Activated naive CD4-positive, alpha-beta T cell treated with anti-CD3 and anti-CD28 coated beads, Interleukin-2, amount 10 ng/mL, durations not matched to agents 7 days and 5 days (primary cell): ENCODE measurements at regions not wholly inside any gene's neighbourhood (a gene's known extent, or its start where the extent isn't known, plus 50 kb on each side); places are given as distances from the start of the nearest gene placed in this dataset.

Experiments
- CTCF ChIA-PET: fragments of 350-600 bp; sonication (Branson Sonifier 250); formaldehyde crosslinking; loops from one replicate; lab custom pipeline; 2021; ENCODE audit warnings: antibody characterized with exemption; lab: Charles Lee
- DNase-seq: peaks from one replicate; pipeline ENCODE4 v3.0.0-alpha.2; 2020
- H3K27ac Mint-ChIP-seq: one replicate; pipeline ENCODE4 v1.8.0; 2021; ENCODE audit warnings: mild to moderate bottlenecking, moderate library complexity, mixed read lengths
- H3K27me3 Mint-ChIP-seq: one replicate; pipeline ENCODE4 v1.8.0; 2021; ENCODE audit warnings: mild to moderate bottlenecking, mixed read lengths
- H3K36me3 Mint-ChIP-seq: one replicate; pipeline ENCODE4 v1.8.0; 2021; ENCODE audit warnings: mixed read lengths
- H3K4me1 Mint-ChIP-seq: one replicate; pipeline ENCODE4 v1.8.0; 2021; ENCODE audit warnings: mixed read lengths
- H3K4me3 Mint-ChIP-seq: one replicate; pipeline ENCODE4 v1.8.0; 2021; ENCODE audit warnings: mild to moderate bottlenecking, moderate library complexity, mixed read lengths
- H3K9me3 Mint-ChIP-seq: one replicate; pipeline ENCODE4 v1.8.0; 2021; ENCODE audit warnings: mixed read lengths

DNA sequence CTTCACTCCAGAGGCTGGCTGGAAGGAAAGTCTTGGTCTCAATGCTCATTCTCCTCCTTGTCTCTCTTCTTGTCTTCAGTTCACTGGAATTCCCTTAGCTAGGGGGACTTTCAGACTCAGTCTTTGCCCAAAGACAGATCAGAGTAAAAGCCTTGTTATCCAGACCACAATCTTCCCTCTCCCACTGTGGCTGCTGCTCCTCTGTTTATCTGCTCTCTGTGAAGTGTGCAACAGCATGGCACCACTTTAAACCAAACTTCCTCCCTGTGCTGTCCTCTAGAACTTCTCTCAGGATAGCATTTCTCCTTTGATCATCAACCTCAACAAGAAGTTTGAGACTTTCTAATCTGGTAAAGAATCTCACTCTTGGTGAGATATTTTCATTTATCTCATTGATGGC, 530.1 kb upstream of the SLIT2 start:
- Mint-ChIP-seq H3K27ac (no peak overlapping the region), H3K4me3 (no peak overlapping the region), H3K4me1 (no peaks in the 10 kb centered on the region), H3K27me3 (no peaks in the 10 kb centered on the region), H3K36me3 (no peaks in the 10 kb centered on the region), H3K9me3 (peaks cover 12% of the 10 kb centered on the region)
- no peak for DNase-seq
- CTCF ChIA-PET = no interaction called here

DNA sequence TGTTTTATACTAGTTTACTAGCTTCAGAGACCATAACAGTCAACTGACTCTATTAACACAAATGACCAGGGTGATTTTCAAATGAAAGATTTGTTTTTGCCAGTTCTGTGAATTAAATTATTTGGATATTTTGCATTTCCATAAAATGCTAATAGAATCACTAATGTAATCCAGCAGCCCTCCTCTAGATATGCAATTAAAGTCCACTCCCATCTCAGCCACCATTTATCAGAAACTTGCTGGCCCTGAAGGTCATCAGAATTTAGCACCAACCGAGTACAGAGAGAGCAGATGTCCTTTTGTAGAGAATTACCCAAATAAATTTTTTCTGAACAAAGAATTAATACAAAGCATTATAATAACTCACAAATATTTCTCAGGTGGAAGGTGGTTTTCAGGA, 531.1 kb upstream of the SLIT2 start:
- no peaks in the 10 kb centered on the region for H3K36me3 Mint-ChIP-seq

DNA sequence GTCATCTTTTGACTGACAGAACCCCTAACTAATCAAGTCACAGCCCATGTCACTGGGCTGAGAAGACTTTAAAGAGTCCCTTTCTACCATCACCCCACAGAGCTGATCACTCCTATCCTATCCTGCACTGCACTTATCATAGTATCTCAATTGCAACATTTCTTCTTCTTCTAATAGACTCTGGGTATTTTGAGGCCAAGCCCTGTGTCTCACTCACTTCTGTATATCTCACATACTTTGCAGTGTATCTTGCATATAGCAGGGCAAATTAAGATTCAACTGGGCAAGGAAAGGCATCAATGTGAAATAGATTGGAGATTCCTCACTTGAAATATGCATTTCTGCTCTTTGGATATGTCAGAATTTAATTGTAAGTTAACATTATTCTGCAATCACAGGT, 531.5 kb upstream of the SLIT2 start:
- no peak overlapping the region for H3K4me3 Mint-ChIP-seq
- H3K4me1 Mint-ChIP-seq = no peaks in the 10 kb centered on the region
- H3K27ac Mint-ChIP-seq = no peak overlapping the region
- no peaks in the 10 kb centered on the region for H3K36me3 Mint-ChIP-seq
- no peak for DNase-seq
- H3K27me3 Mint-ChIP-seq = no peaks in the 10 kb centered on the region
- CTCF ChIA-PET = no interaction called here
- H3K9me3 Mint-ChIP-seq = peaks cover 12% of the 10 kb centered on the region

More for the DNA sequence above, 531.1 kb upstream of the SLIT2 start:
- no peak overlapping the region for H3K27ac Mint-ChIP-seq
- DNase-seq = no peak
- H3K4me1 Mint-ChIP-seq = no peaks in the 10 kb centered on the region
- no peak overlapping the region for H3K4me3 Mint-ChIP-seq
- H3K9me3 Mint-ChIP-seq = peaks cover 12% of the 10 kb centered on the region
- no peaks in the 10 kb centered on the region for H3K27me3 Mint-ChIP-seq
- CTCF ChIA-PET = no interaction called here

DNA sequence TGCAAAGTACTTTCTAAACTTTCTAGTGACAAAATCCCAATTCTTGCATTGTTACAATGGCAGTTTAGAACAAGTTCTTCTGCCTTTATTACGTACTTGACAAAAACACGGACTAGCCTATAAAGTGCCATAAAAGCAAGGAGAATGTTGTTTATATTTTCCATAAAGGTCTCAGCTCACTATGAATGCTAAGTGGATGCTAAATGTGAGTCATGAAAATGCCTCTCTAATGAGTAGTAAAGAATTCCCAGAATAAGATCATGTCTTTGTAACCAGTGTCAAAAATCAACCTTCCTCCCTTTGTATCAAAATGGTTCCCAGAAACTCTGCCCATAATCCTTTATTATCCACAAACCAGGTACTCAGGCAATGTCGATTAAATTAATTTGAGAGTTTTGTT, 539.8 kb upstream of the SLIT2 start:
- Mint-ChIP-seq H3K27me3 (no peaks in the 10 kb centered on the region), H3K4me1 (no peaks in the 10 kb centered on the region), H3K27ac (no peak overlapping the region), H3K36me3 (no peaks in the 10 kb centered on the region), H3K9me3 (peaks cover 14% of the 10 kb centered on the region), H3K4me3 (no peak overlapping the region)
- CTCF ChIA-PET = no interaction called here
- no peak for DNase-seq

DNA sequence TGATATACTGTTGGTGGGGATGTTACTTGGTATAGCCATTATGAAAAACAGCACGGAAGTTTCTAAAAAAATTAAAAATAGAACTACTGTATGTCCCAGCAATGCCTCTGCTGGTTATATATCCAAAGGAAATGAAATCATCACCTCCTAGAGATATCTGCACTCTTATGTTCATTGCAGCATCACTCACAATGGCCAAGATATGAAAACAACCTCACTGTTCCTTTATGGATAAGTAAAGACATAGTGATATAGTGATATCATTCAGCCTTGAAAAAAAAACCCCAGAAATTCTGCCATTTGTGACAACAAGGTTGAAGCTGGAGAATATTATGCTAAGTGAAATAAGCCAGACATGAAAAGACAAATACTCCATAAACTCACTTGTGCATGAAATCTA, 543.8 kb upstream of the SLIT2 start:
- H3K4me1 Mint-ChIP-seq = no peaks in the 10 kb centered on the region

DNA sequence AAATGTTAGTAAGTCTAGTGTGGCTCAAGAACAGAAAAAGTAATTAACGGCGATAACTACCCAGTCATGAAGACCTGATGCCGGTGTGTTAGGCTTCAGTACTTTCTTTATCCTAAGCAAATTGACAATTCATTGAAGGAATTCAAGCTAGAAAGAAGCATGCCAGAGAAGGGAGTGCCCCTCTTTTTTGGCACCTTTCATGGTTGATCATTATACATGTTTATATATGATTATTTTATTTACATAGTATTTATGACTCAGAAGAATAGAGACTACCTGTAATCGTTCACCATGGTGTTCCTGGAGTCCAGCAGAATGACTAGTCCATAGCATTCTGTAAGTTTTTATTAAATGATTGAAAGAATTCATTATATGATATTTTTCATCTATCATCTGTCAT, 548.3 kb upstream of the SLIT2 start:
- DNase-seq = no peak

More for the DNA sequence above, 543.8 kb upstream of the SLIT2 start:
- DNase-seq = no peak
- Mint-ChIP-seq H3K36me3 (no peaks in the 10 kb centered on the region), H3K27me3 (no peaks in the 10 kb centered on the region), H3K9me3 (peaks cover 9% of the 10 kb centered on the region), H3K27ac (no peak overlapping the region), H3K4me3 (no peak overlapping the region)
- CTCF ChIA-PET = no interaction called here

GRCh38 chr4:19700992-19701391, 550.7 kb upstream of the SLIT2 start:
- CTCF ChIA-PET = no interaction called here

More for the DNA sequence above, 548.3 kb upstream of the SLIT2 start:
- H3K9me3 Mint-ChIP-seq = peaks cover 6% of the 10 kb centered on the region
- H3K27ac Mint-ChIP-seq = no peak overlapping the region
- no peak overlapping the region for H3K4me3 Mint-ChIP-seq
- CTCF ChIA-PET = no interaction called here
- H3K4me1 Mint-ChIP-seq = no peaks in the 10 kb centered on the region
- no peaks in the 10 kb centered on the region for H3K27me3 Mint-ChIP-seq
- no peaks in the 10 kb centered on the region for H3K36me3 Mint-ChIP-seq

DNA sequence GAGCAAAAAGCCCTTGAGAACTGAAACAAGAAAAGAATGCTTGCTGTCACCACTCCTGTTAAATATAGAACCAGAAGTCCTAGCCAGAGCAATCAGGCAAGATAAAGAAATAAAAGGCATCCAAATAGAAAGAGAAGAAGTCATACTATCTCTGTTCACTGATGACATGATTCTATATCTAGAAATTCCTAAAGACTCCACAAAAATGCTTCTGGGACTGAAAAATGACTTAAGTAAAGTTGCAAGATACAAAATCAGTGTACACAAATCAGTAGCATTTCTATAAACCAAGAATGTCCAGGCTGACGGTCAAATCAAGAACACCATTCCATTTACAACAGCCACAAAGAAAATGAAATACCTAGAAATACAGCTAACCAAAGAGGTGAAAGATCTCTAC, 552.7 kb upstream of the SLIT2 start:
- Mint-ChIP-seq H3K4me3 (no peak overlapping the region), H3K27me3 (no peaks in the 10 kb centered on the region), H3K9me3 (peaks cover 4% of the 10 kb centered on the region), H3K27ac (no peak overlapping the region), H3K4me1 (no peaks in the 10 kb centered on the region), H3K36me3 (no peaks in the 10 kb centered on the region)
- DNase-seq = no peak
- CTCF ChIA-PET = no interaction called here

More at GRCh38 chr4:19700992-19701391, 550.7 kb upstream of the SLIT2 start:
- peaks cover 4% of the 10 kb centered on the region for H3K9me3 Mint-ChIP-seq
- H3K27me3 Mint-ChIP-seq = no peaks in the 10 kb centered on the region
- H3K36me3 Mint-ChIP-seq = no peaks in the 10 kb centered on the region
- no peak overlapping the region for H3K4me3 Mint-ChIP-seq
- H3K4me1 Mint-ChIP-seq = no peaks in the 10 kb centered on the region
- H3K27ac Mint-ChIP-seq = no peak overlapping the region
- no peak for DNase-seq

- Mint-ChIP-seq H3K4me3 (no peak overlapping the region), H3K36me3 (no peaks in the 10 kb centered on the region), H3K4me1 (no peaks in the 10 kb centered on the region), H3K27me3 (no peaks in the 10 kb centered on the region), H3K9me3 (no peaks in the 10 kb centered on the region), H3K27ac (no peak overlapping the region)
- CTCF ChIA-PET = no interaction called here
- DNase-seq = no peak
These were observed 556.9 kb upstream of the SLIT2 start for GRCh38 chr4:19694812-19695211.

DNA sequence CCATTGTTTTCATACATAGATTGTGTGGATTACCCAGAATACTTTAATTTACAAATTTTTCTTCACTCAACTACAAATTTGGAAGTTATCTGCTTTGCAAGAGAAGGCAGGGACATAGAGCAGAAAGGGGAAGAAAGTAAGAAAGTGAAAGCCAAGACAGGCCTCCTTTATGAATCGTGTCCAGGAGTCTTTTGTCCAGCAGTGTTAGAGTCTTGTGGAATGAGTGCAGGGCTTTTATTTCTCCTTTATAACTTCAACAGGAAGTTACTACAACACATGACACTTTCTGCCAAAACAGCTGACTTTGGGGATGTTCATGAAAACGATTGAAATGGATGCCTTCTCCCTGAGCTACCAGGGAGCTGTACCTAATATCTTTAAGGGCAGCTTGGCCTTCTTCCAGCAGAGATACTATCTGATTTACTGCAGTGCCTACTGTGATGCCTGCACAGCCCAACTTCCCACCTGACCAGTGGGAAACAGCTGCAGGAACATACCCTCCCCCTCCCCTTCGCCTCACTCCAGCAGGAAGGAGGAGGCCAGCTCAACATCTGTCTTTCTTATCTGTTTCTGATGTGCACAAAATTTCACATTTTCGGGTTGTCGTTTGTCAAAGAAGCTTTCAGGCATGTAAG, 557.7 kb upstream of the SLIT2 start:
- no peaks in the 10 kb centered on the region for H3K9me3 Mint-ChIP-seq
- DNase-seq = no peak
- no peaks in the 10 kb centered on the region for H3K27me3 Mint-ChIP-seq
- no peaks in the 10 kb centered on the region for H3K36me3 Mint-ChIP-seq
- no peak overlapping the region for H3K27ac Mint-ChIP-seq
- CTCF ChIA-PET = no interaction called here
- H3K4me1 Mint-ChIP-seq = no peaks in the 10 kb centered on the region
- no peak overlapping the region for H3K4me3 Mint-ChIP-seq

DNA sequence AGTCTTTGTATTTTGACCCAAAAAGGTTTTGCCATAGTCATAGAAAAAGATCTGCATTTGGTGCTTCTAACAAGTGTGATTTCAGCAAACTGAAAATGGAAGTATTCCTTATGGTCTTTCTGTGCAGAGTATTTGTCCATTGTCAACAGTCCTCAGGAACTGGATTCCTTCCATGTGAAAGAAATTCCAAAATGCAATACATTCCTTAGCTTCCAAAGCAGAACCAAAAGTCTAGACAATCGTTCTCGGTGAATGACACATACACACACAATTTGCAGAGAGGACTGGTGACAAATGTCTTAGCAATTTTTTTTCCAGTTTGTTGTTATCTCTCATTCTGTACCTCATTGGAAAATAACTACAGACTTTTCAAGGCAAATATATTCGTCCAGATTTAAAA, 562.2 kb upstream of the SLIT2 start:
- CTCF ChIA-PET = no interaction called here
- H3K4me1 Mint-ChIP-seq = no peaks in the 10 kb centered on the region
- DNase-seq = no peak
- no peaks in the 10 kb centered on the region for H3K36me3 Mint-ChIP-seq
- peaks cover 2% of the 10 kb centered on the region for H3K9me3 Mint-ChIP-seq
- H3K4me3 Mint-ChIP-seq = no peak overlapping the region
- no peaks in the 10 kb centered on the region for H3K27me3 Mint-ChIP-seq
- H3K27ac Mint-ChIP-seq = no peak overlapping the region

- no peaks in the 10 kb centered on the region for H3K4me1 Mint-ChIP-seq
- H3K27ac Mint-ChIP-seq = no peak overlapping the region
- H3K27me3 Mint-ChIP-seq = no peaks in the 10 kb centered on the region
- CTCF ChIA-PET = no interaction called here
- H3K4me3 Mint-ChIP-seq = no peak overlapping the region
- H3K9me3 Mint-ChIP-seq = peaks cover 8% of the 10 kb centered on the region
- no peaks in the 10 kb centered on the region for H3K36me3 Mint-ChIP-seq
- no peak for DNase-seq
These were observed 565.2 kb upstream of the SLIT2 start for GRCh38 chr4:19686456-19686855.

GRCh38 chr4:19684084-19684483, 567.6 kb upstream of the SLIT2 start:
- no peaks in the 10 kb centered on the region for H3K27me3 Mint-ChIP-seq
- DNase-seq = no peak
- CTCF ChIA-PET = no interaction called here
- H3K9me3 Mint-ChIP-seq = peaks cover 12% of the 10 kb centered on the region
- no peak overlapping the region for H3K27ac Mint-ChIP-seq
- H3K4me3 Mint-ChIP-seq = no peak overlapping the region
- H3K36me3 Mint-ChIP-seq = no peaks in the 10 kb centered on the region
- H3K4me1 Mint-ChIP-seq = no peaks in the 10 kb centered on the region

GRCh38 chr4:19683426-19683825, 568.3 kb upstream of the SLIT2 start:
- peaks cover 12% of the 10 kb centered on the region for H3K9me3 Mint-ChIP-seq
- H3K36me3 Mint-ChIP-seq = no peaks in the 10 kb centered on the region
- no peak overlapping the region for H3K4me3 Mint-ChIP-seq
- CTCF ChIA-PET = no interaction called here
- H3K27ac Mint-ChIP-seq = no peak overlapping the region
- H3K27me3 Mint-ChIP-seq = no peaks in the 10 kb centered on the region
- H3K4me1 Mint-ChIP-seq = no peaks in the 10 kb centered on the region
- no peak for DNase-seq

DNA sequence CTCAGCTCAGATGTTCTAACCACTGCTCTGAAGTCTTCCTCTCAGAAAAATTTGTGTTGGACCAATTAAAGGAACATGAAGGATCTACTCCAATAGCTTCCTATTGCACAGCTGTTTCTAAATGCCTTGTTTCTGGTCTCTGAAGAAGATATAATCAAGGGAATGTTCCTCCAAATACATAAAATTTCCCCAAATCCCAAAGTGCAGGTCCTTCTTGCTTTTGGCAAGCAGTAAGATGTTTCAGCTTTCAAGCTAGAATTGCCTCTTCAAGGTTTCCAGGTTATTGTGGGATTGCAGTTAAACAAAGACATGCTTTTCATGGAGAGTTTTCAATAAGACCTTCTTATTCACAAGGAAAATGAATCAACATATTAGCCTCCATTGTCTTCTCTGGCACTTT, 574.5 kb upstream of the SLIT2 start:
- no peaks in the 10 kb centered on the region for H3K27me3 Mint-ChIP-seq

More for the DNA sequence above, 574.5 kb upstream of the SLIT2 start:
- CTCF ChIA-PET = no interaction called here
- no peaks in the 10 kb centered on the region for H3K4me1 Mint-ChIP-seq
- no peak overlapping the region for H3K27ac Mint-ChIP-seq
- peaks cover 17% of the 10 kb centered on the region for H3K9me3 Mint-ChIP-seq
- no peak overlapping the region for H3K4me3 Mint-ChIP-seq
- DNase-seq = no peak
- H3K36me3 Mint-ChIP-seq = no peaks in the 10 kb centered on the region
